Hepatocyte (in vitro differentiated cells): ENCODE measurements at regions not wholly inside any gene's neighbourhood (a gene's known extent, or its start where the extent isn't known, plus 50 kb on each side); places are given as distances from the start of the nearest gene placed in this dataset.

Source experiments
- DNase-seq: peaks from one replicate; pipeline ENCODE4 v3.0.0-alpha.2; 2016; ENCODE audit warnings: low spot score
- H2AFZ ChIP-seq: fragments of 200-600 bp; sonication (generic); 2 replicates; pipeline ENCODE4 v1.6.0; 2016; ENCODE audit warnings: antibody characterized with exemption, mild to moderate bottlenecking
- H3K27ac ChIP-seq: fragments of 200-600 bp; sonication (generic); 2 replicates; pipeline ENCODE4 v1.5.1; 2016; ENCODE audit warnings: mild to moderate bottlenecking
- H3K27me3 ChIP-seq: fragments of 200-600 bp; sonication (generic); 2 replicates; pipeline ENCODE4 v1.6.1; 2016
- H3K36me3 ChIP-seq: fragments of 200-600 bp; sonication (generic); replicated peaks from 2 replicates; pipeline ENCODE4 v1.5.1; 2016; ENCODE audit warnings: low read depth; ENCODE audit not compliant: insufficient read depth
- H3K4me1 ChIP-seq: fragments of 200-600 bp; sonication (generic); 2 replicates; pipeline ENCODE4 v1.5.1; 2016; ENCODE audit warnings: mild to moderate bottlenecking, moderate library complexity; ENCODE audit not compliant: insufficient read depth
- H3K4me2 ChIP-seq: fragments of 200-600 bp; sonication (generic); 2 replicates; pipeline ENCODE4 v1.6.0; 2016
- H3K4me3 ChIP-seq: fragments of 200-600 bp; sonication (generic); 2 replicates; pipeline ENCODE4 v1.5.1; 2016; ENCODE audit warnings: mild to moderate bottlenecking
- H3K79me2 ChIP-seq: fragments of 200-600 bp; sonication (generic); 2 replicates; pipeline ENCODE4 v1.6.0; 2017; ENCODE audit warnings: mild to moderate bottlenecking
- H3K9me2 ChIP-seq: fragments of 200-600 bp; sonication (generic); replicated peaks from 2 replicates; pipeline ENCODE4 v1.6.0; 2017; ENCODE audit warnings: mild to moderate bottlenecking; ENCODE audit not compliant: insufficient read depth
- H3K9me3 ChIP-seq: fragments of 200-600 bp; sonication (generic); 2 replicates; pipeline ENCODE4 v1.5.1; 2016; ENCODE audit warnings: low read depth, mild to moderate bottlenecking
- H4K20me1 ChIP-seq: fragments of 200-600 bp; sonication (generic); 2 replicates; pipeline ENCODE4 v1.6.0; 2016; ENCODE audit warnings: mild to moderate bottlenecking; ENCODE audit not compliant: insufficient read depth, poor library complexity, severe bottlenecking
- CTCF ChIP-seq: fragments of 200-600 bp; sonication (generic); IDR thresholded peaks from 2 replicates; pipeline ENCODE4 v1.5.1; 2016; ENCODE audit warnings: antibody characterized with exemption, mild to moderate bottlenecking; ENCODE audit not compliant: poor library complexity
- EZH2 ChIP-seq: fragments of 200-600 bp; sonication (generic); IDR thresholded peaks from 2 replicates; pipeline ENCODE4 v1.6.1; 2016; ENCODE audit warnings: antibody characterized with exemption, mild to moderate bottlenecking, borderline replicate concordance
- EZH2phosphoT487 ChIP-seq: fragments of 200-600 bp; sonication (generic); IDR thresholded peaks from one replicate; pipeline ENCODE4 v1.6.1; 2018; ENCODE audit warnings: antibody characterized with exemption, mild to moderate bottlenecking, low read depth, moderate library complexity; ENCODE audit not compliant: unreplicated experiment, severe bottlenecking
- WGBS: methylation state at CpG from one replicate; pipeline ENCODE4 v1.1.6; 2016; ENCODE audit warnings: low lambda C conversion rate; ENCODE audit errors: missing lambda C conversion rate; 5-methylcytosine and 5-hydroxymethylcytosine counted together

- WGBS, result 67% methylated on average over 1 of the region's 1 CpG
- Histone ChIP-seq H3K4me2 (no peak overlapping the region), H2AFZ (no peak overlapping the region)
These were observed 104.5 kb downstream of the ZMAT3 start for GRCh38 chr3:178967177-178967532.

DNA sequence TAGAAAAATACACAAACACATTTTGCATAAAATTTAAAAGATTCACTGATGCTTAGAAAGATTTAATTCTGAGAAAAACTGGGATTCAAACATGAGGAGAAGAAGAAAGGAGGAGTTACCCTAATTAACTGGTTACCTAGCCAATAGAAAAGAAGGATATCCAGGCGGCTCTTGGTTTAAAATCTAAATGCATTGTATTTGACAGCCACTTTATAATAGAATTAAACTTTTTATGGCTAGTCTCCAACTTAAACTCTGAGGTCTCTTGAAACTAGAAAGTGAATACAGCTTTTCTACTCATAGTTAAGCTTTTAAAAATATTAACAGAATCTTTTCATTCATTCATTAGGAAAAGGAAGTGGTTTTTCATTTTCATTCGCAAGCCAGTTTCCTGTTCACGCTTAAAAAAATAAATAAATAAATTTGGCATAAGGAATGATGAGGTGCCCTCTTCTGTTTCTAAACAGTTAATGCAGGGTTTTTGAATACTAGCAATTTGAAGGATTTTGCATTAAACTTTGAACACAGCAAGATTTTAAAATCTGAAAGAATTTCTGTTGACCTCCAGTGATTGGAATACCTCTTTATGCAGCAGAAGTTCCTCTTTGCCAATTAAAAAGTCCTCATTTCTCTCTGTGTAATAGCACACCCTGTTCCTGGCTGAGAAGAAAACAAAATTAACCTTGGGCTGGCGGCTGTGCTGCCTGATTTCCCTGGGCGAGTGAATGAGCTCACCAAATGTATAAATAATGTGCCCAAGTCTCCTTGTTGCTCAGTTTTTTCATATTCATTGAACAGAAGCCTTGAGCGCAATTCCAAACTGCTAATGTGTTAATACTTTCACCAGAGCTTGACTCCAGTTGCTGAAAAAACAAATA is 105.1 kb downstream of the ZMAT3 start:
- no peaks in the 10 kb centered on the region for H3K4me1 ChIP-seq
- no peak overlapping the region for H3K4me3 ChIP-seq
- H3K9me3 ChIP-seq, result no peaks in the 10 kb centered on the region
- TF ChIP-seq CTCF (peak; percentile 77), EZH2 (no peak), EZH2phosphoT487 (no peak)
- peak overlapping the region; percentile 29 for H3K4me2 ChIP-seq
- peak; percentile 17 for DNase-seq
- H2AFZ ChIP-seq, result no peak overlapping the region
- no peak overlapping the region for H3K27ac ChIP-seq
- no peaks in the 10 kb centered on the region for H3K79me2 ChIP-seq
- 49% methylated on average over 6 of the region's 6 CpGs for WGBS
- H4K20me1 ChIP-seq, result no peaks in the 10 kb centered on the region
- no peaks in the 10 kb centered on the region for H3K27me3 ChIP-seq
- no peaks in the 10 kb centered on the region for H3K9me2 ChIP-seq
- no peaks in the 10 kb centered on the region for H3K36me3 ChIP-seq

More at GRCh38 chr3:178967177-178967532, 104.5 kb downstream of the ZMAT3 start:
- no peaks in the 10 kb centered on the region for H3K79me2 ChIP-seq
- no peaks in the 10 kb centered on the region for H3K4me1 ChIP-seq
- no peaks in the 10 kb centered on the region for H4K20me1 ChIP-seq
- DNase-seq, result no peak
- no peak overlapping the region for H3K27ac ChIP-seq
- H3K9me2 ChIP-seq, result no peaks in the 10 kb centered on the region
- no peaks in the 10 kb centered on the region for H3K36me3 ChIP-seq
- no peaks in the 10 kb centered on the region for H3K9me3 ChIP-seq
- H3K27me3 ChIP-seq, result no peaks in the 10 kb centered on the region
- no peak overlapping the region for H3K4me3 ChIP-seq
- TF ChIP-seq EZH2, result no peak
- no peak for TF ChIP-seq CTCF
- TF ChIP-seq EZH2phosphoT487, result no peak

DNA sequence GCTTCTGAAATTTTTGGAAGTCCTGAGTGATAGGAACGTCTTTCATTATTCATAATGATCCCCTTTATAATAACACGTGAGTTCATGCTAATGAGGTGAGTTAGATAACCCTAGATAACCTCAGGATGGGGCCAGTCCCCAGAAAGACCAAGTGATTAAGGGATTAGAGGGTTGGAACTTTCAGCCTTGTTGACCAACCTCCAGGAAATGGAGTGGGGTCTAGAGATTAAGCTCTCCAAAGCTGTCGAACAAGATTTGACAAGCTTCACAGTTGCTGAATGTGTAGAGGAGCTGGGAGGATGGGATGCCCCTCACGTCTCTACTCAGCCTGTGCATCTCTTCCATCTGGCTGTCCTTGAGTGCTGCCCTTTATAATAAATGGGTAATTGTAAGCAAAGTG is 107.1 kb downstream of the ZMAT3 start:
- Histone ChIP-seq H3K9me2 (no peaks in the 10 kb centered on the region), H3K27me3 (no peaks in the 10 kb centered on the region), H2AFZ (no peak overlapping the region), H3K4me2 (no peak overlapping the region), H3K4me3 (no peak overlapping the region), H3K79me2 (no peaks in the 10 kb centered on the region), H3K36me3 (no peaks in the 10 kb centered on the region), H3K9me3 (no peaks in the 10 kb centered on the region), H3K4me1 (no peaks in the 10 kb centered on the region), H4K20me1 (no peaks in the 10 kb centered on the region), H3K27ac (no peak overlapping the region)
- 10% methylated on average over 4 of the region's 4 CpGs for WGBS
- no peak for DNase-seq
- TF ChIP-seq CTCF (no peak), EZH2 (no peak), EZH2phosphoT487 (no peak)
